ENCODE measurements at regions not wholly inside any gene's neighbourhood (a gene's known extent, or its start where the extent isn't known, plus 50 kb on each side); places are given as distances from the start of the nearest gene placed in this dataset.

GRCh38 chr5:111865356-111865755, 108.4 kb upstream of the NREP start:
- Histone ChIP-seq H3K4me1 (replicated peaks) (no peaks in the 10 kb centered on the region), H3K27me3 (replicated peaks; ENCODE audit: insufficient read depth) (no peaks in the 10 kb centered on the region), H3K36me3 (no peaks in the 10 kb centered on the region), H3K27ac (no peak overlapping the region), H3K4me3 (no peak overlapping the region), H3K9me3 (no peaks in the 10 kb centered on the region)
- intact Hi-C loops (cut with DNase I): no loop called here
- no peak for DNase-seq (ENCODE audit: low spot score)
- TF ChIP-seq POLR2AphosphoS5 (IDR thresholded peaks at IDR 0.05) (no peak), POLR2A (IDR thresholded peaks at IDR 0.05) (no peak), CTCF (IDR thresholded peaks at IDR 0.05) (no peak)
- WGBS: 79% methylated on average over 3 of the region's 3 CpGs

GRCh38 chr5:111863801-111864200, 106.8 kb upstream of the NREP start:
- no peak for DNase-seq (ENCODE audit: low spot score)

GRCh38 chr5:111859533-111860270, 102.7 kb upstream of the NREP start:
- no peak overlapping the region for H3K4me3 ChIP-seq
- H3K27me3 ChIP-seq (replicated peaks; ENCODE audit: insufficient read depth): no peaks in the 10 kb centered on the region
- no peak overlapping the region for H3K27ac ChIP-seq
- TF ChIP-seq POLR2A (IDR thresholded peaks at IDR 0.05) (no peak), POLR2AphosphoS5 (IDR thresholded peaks at IDR 0.05) (no peak), CTCF (IDR thresholded peaks at IDR 0.05) (no peak)
- H3K36me3 ChIP-seq: no peaks in the 10 kb centered on the region
- no peaks in the 10 kb centered on the region for H3K4me1 ChIP-seq (replicated peaks)
- 57% methylated on average over 4 of the region's 4 CpGs for WGBS
- intact Hi-C loops (cut with DNase I): no loop called here
- no peaks in the 10 kb centered on the region for H3K9me3 ChIP-seq
- DNase-seq (ENCODE audit: low spot score): no peak

More at GRCh38 chr5:111863801-111864200, 106.8 kb upstream of the NREP start:
- Histone ChIP-seq H3K27me3 (replicated peaks; ENCODE audit: insufficient read depth) (no peaks in the 10 kb centered on the region), H3K9me3 (no peaks in the 10 kb centered on the region), H3K27ac (no peak overlapping the region), H3K36me3 (no peaks in the 10 kb centered on the region), H3K4me3 (no peak overlapping the region), H3K4me1 (replicated peaks) (no peaks in the 10 kb centered on the region)
- WGBS: 93% methylated on average over 1 of the region's 1 CpG
- intact Hi-C loops (cut with DNase I): no loop called here
- TF ChIP-seq CTCF (IDR thresholded peaks at IDR 0.05) (no peak), POLR2AphosphoS5 (IDR thresholded peaks at IDR 0.05) (no peak), POLR2A (IDR thresholded peaks at IDR 0.05) (no peak)

- H3K4me1 ChIP-seq (replicated peaks): no peaks in the 10 kb centered on the region
- H3K27ac ChIP-seq: no peak overlapping the region
- H3K9me3 ChIP-seq: no peaks in the 10 kb centered on the region
- no peak for TF ChIP-seq CTCF (IDR thresholded peaks at IDR 0.05)
- no peak for TF ChIP-seq POLR2A (IDR thresholded peaks at IDR 0.05)
- TF ChIP-seq POLR2AphosphoS5 (IDR thresholded peaks at IDR 0.05): no peak
- H3K4me3 ChIP-seq: no peak overlapping the region
- H3K27me3 ChIP-seq (replicated peaks; ENCODE audit: insufficient read depth): no peaks in the 10 kb centered on the region
- H3K36me3 ChIP-seq: no peaks in the 10 kb centered on the region
- DNase-seq (ENCODE audit: low spot score): no peak
- intact Hi-C loops (cut with DNase I): no loop called here
These were observed 102.0 kb upstream of the NREP start for GRCh38 chr5:111859031-111859430.

GRCh38 chr5:111857623-111858022, 100.6 kb upstream of the NREP start:
- Histone ChIP-seq H3K36me3 (no peaks in the 10 kb centered on the region), H3K27ac (no peak overlapping the region), H3K27me3 (replicated peaks; ENCODE audit: insufficient read depth) (no peaks in the 10 kb centered on the region), H3K9me3 (no peaks in the 10 kb centered on the region), H3K4me3 (no peak overlapping the region), H3K4me1 (replicated peaks) (no peaks in the 10 kb centered on the region)
- TF ChIP-seq CTCF (IDR thresholded peaks at IDR 0.05) (no peak), POLR2AphosphoS5 (IDR thresholded peaks at IDR 0.05) (no peak), POLR2A (IDR thresholded peaks at IDR 0.05) (no peak)
- no peak for DNase-seq (ENCODE audit: low spot score)
- intact Hi-C loops (cut with DNase I): no loop called here

All from prostate gland (tissue), 2 donors.